IMR-90 (cell line): ENCODE measurements at regions not wholly inside any gene's neighbourhood (a gene's known extent, or its start where the extent isn't known, plus 50 kb on each side); places are given as distances from the start of the nearest gene placed in this dataset.

Source experiments
- ATAC-seq: fragments of 200-7000 bp; cut with Tn5 transposase; 2 replicates; pipeline ENCODE4 v1.9.1; 2020; ENCODE audit warnings: low read depth, mild to moderate bottlenecking, moderate library complexity
- BruUV-seq: library from RNA; stranded (reverse); fragments of 400-500 nt; replicated peaks from 2 replicates; lab custom pipeline; 2021; lab: Mats Ljungman, UMichigan
- CTCF ChIA-PET: fragments of 300-600 bp; formaldehyde crosslinking; extraction: SDS; loops from one replicate; lab custom pipeline; 2021; ENCODE audit warnings: antibody characterized with exemption; lab: Yijun Ruan, JAX
- POLR2A ChIA-PET: fragments of 300-600 bp; sonication (Branson Sonifier 250); formaldehyde crosslinking; loops from one replicate; lab custom pipeline; 2022; ENCODE audit warnings: antibody characterized with exemption; ENCODE audit not compliant: unreplicated experiment; lab: Charles Lee
- DNase-seq: peaks from one replicate; pipeline ENCODE4 v3.0.0; 2013
- H2AFZ ChIP-seq: replicated peaks from 2 replicates; pipeline ENCODE3; 2013; ENCODE audit warnings: low read length, mild to moderate bottlenecking; ENCODE audit not compliant: poor library complexity
- H2AK5ac ChIP-seq: 2 replicates; pipeline ENCODE4 v1.6.1; 2013; ENCODE audit warnings: low read depth, low read length, inconsistent platforms
- H2AK9ac ChIP-seq: replicated peaks from 2 replicates; pipeline ENCODE3; 2013; ENCODE audit warnings: mild to moderate bottlenecking, low read depth, low read length, moderate library complexity; ENCODE audit not compliant: poor library complexity
- H2BK120ac ChIP-seq: 2 replicates; pipeline ENCODE4 v1.6.1; 2013; ENCODE audit warnings: low read depth, low read length, inconsistent platforms
- H2BK15ac ChIP-seq: 3 replicates; pipeline ENCODE4 v1.6.1; 2013; ENCODE audit warnings: low read depth, low read length, inconsistent platforms
- H2BK20ac ChIP-seq: 2 replicates; pipeline ENCODE4 v1.6.1; 2013; ENCODE audit warnings: low read depth, mild to moderate bottlenecking, inconsistent platforms, low read length, moderate library complexity
- H2BK5ac ChIP-seq: 2 replicates; pipeline ENCODE4 v1.6.1; 2013; ENCODE audit warnings: mild to moderate bottlenecking, low read depth, low read length, inconsistent platforms; ENCODE audit not compliant: poor library complexity, severe bottlenecking
- H3K14ac ChIP-seq: replicated peaks from 2 replicates; pipeline ENCODE4 v1.6.1; 2013; ENCODE audit warnings: low read depth, low read length, inconsistent platforms
- H3K18ac ChIP-seq: 2 replicates; pipeline ENCODE4 v1.6.1; 2013; ENCODE audit warnings: low read depth, low read length, control low read depth
- H3K23ac ChIP-seq: 2 replicates; pipeline ENCODE4 v1.6.1; 2013; ENCODE audit warnings: low read depth, low read length, inconsistent platforms
- H3K27ac ChIP-seq: 2 replicates; pipeline ENCODE4 v1.5.1; 2013; ENCODE audit warnings: mild to moderate bottlenecking, control low read depth, low read length; ENCODE audit not compliant: insufficient read depth
- H3K27me3 ChIP-seq: 2 replicates; pipeline ENCODE4 v1.6.1; 2013; ENCODE audit warnings: low read length; ENCODE audit not compliant: control insufficient read depth, insufficient read depth
- H3K36me3 ChIP-seq: 2 replicates; pipeline ENCODE4 v1.6.1; 2013; ENCODE audit warnings: low read length, mixed read lengths; ENCODE audit not compliant: control insufficient read depth, insufficient read depth
- H3K4ac ChIP-seq: 2 replicates; pipeline ENCODE4 v1.6.1; 2013; ENCODE audit warnings: low read depth, low read length, inconsistent platforms
- H3K4me1 ChIP-seq: 2 replicates; pipeline ENCODE4 v1.6.1; 2013; ENCODE audit warnings: low read length, mixed read lengths; ENCODE audit not compliant: control insufficient read depth, insufficient read depth
- H3K4me2 ChIP-seq: 2 replicates; pipeline ENCODE4 v1.6.1; 2013; ENCODE audit warnings: low read depth, mild to moderate bottlenecking, control low read depth, low read length, moderate library complexity
- H3K4me3 ChIP-seq: 2 replicates; pipeline ENCODE4 v1.5.1; 2013; ENCODE audit warnings: low read depth, mild to moderate bottlenecking, control low read depth, low read length, moderate library complexity; ENCODE audit not compliant: insufficient read depth
- H3K56ac ChIP-seq: 2 replicates; pipeline ENCODE4 v1.6.1; 2013; ENCODE audit warnings: low read length, inconsistent platforms; ENCODE audit not compliant: insufficient read depth; ENCODE audit errors: extremely low read depth
- H3K79me1 ChIP-seq, 2 experiments: 2 replicates each; pipeline ENCODE4 v1.6.1; 2013; ENCODE audit warnings: low read length in 2 of 2, inconsistent platforms in 1 of 2, low read depth in 1 of 2
- H3K9ac ChIP-seq: 2 replicates; pipeline ENCODE4 v1.6.1; 2013; ENCODE audit warnings: low read depth, low read length, control low read depth
- H3K9me1 ChIP-seq: 2 replicates; pipeline ENCODE4 v1.6.1; 2013; ENCODE audit warnings: low read length, inconsistent platforms; ENCODE audit not compliant: insufficient read depth
- H3K9me3 ChIP-seq: 2 replicates; pipeline ENCODE4 v1.6.1; 2013; ENCODE audit warnings: low read length; ENCODE audit not compliant: control insufficient read depth, insufficient read depth
- H4K20me1 ChIP-seq: 2 replicates; pipeline ENCODE4 v1.6.1; 2013; ENCODE audit warnings: low read length, inconsistent platforms; ENCODE audit not compliant: insufficient read depth
- H4K5ac ChIP-seq: 2 replicates; pipeline ENCODE4 v1.6.1; 2013; ENCODE audit warnings: mild to moderate bottlenecking, low read depth, low read length, control low read depth
- H4K8ac ChIP-seq, 2 experiments: 2 replicates each; pipeline ENCODE4 v1.6.1; 2013; ENCODE audit warnings: low read depth in 2 of 2, low read length in 2 of 2, control low read depth in 1 of 2, inconsistent platforms in 1 of 2
- H4K91ac ChIP-seq: 2 replicates; pipeline ENCODE4 v1.6.1; 2013; ENCODE audit warnings: low read depth, low read length, inconsistent platforms; ENCODE audit not compliant: insufficient read depth
- BHLHE40 ChIP-seq: fragments of 150-350 bp; IDR thresholded peaks from 2 replicates; pipeline ENCODE4 v1.6.1; 2016; ENCODE audit warnings: mild to moderate bottlenecking, low read depth, low read length
- CEBPB ChIP-seq: IDR thresholded peaks from 2 replicates; pipeline ENCODE4 v1.6.1; 2012; ENCODE audit warnings: low read depth, low read length, improper control_type of control experiment
- CHD1 ChIP-seq: IDR thresholded peaks from 2 replicates; pipeline ENCODE4 v1.6.1; 2012; ENCODE audit warnings: low read depth, low read length, improper control_type of control experiment
- FOS ChIP-seq: fragments of 150-350 bp; IDR thresholded peaks from 2 replicates; pipeline ENCODE4 v1.6.1; 2016; ENCODE audit warnings: low read depth, low read length
- MAFK ChIP-seq: IDR thresholded peaks from 2 replicates; pipeline ENCODE4 v1.6.1; 2012; ENCODE audit warnings: low read depth, low read length, improper control_type of control experiment
- MAZ ChIP-seq: IDR thresholded peaks from 2 replicates; pipeline ENCODE4 v1.6.1; 2012; ENCODE audit warnings: low read depth, mild to moderate bottlenecking, low read length, improper control_type of control experiment, moderate library complexity, borderline replicate concordance
- MXI1 ChIP-seq: IDR thresholded peaks from 2 replicates; pipeline ENCODE4 v1.6.1; 2012; ENCODE audit warnings: low read depth, mild to moderate bottlenecking, low read length, moderate library complexity, borderline replicate concordance
- NFE2L2 ChIP-seq: fragments of 150-350 bp; IDR thresholded peaks from 2 replicates; pipeline ENCODE4 v1.6.1; 2016; ENCODE audit warnings: low read depth, mild to moderate bottlenecking, low read length
- POLR2A ChIP-seq: IDR thresholded peaks from 2 replicates; pipeline ENCODE4 v1.6.1; 2012; ENCODE audit warnings: mild to moderate bottlenecking, low read depth, low read length
- RAD21 ChIP-seq: IDR thresholded peaks from 2 replicates; pipeline ENCODE4 v1.6.1; 2012; ENCODE audit warnings: low read length, improper control_type of control experiment
- RCOR1 ChIP-seq: IDR thresholded peaks from 2 replicates; pipeline ENCODE4 v1.6.1; 2012; ENCODE audit warnings: mild to moderate bottlenecking, low read length, improper control_type of control experiment; ENCODE audit not compliant: insufficient replicate concordance
- RFX5 ChIP-seq: IDR thresholded peaks from 2 replicates; pipeline ENCODE4 v1.8.0; 2012; ENCODE audit warnings: low read depth, mild to moderate bottlenecking, low read length, moderate library complexity
- SMC3 ChIP-seq: fragments of 150-350 bp; IDR thresholded peaks from 2 replicates; pipeline ENCODE4 v1.6.1; 2016; ENCODE audit warnings: low read depth, mild to moderate bottlenecking, antibody characterized with exemption, low read length, moderate library complexity
- WGBS, 2 experiments: methylation state at CpG; one replicate each; pipeline versions ENCODE4 v1.1.5 to v1.1.7; 2013; ENCODE audit warnings: missing lambda C conversion rate in 2 of 2; ENCODE audit not compliant: insufficient read length in 1 of 2; ENCODE audit errors: extremely low coverage in 2 of 2; 5-methylcytosine and 5-hydroxymethylcytosine counted together
- dilution Hi-C: fragments of 300-500 bp; cut with HindIII; formaldehyde crosslinking; loops from one replicate; pipeline ENCODE4 v1.14.3; 2018; ENCODE audit warnings: low sequenced_read_pairs; ENCODE audit not compliant: unreplicated experiment
- in situ Hi-C: fragments of 300-500 bp; cut with MboI; formaldehyde crosslinking; loops from 3 replicates; pipeline ENCODE4 v1.14.3; 2019; ENCODE audit warnings: low sequenced_read_pairs, inconsistent platforms, mixed read lengths
- intact Hi-C: fragments of 100-400 bp; cut with micrococcal nuclease; formaldehyde crosslinking; loops from 2 replicates; pipeline ENCODE4 v1.10.0; 2022
- TF ChIP-seq, protein P1 (sequence below): fragments of 150-350 bp; IDR thresholded peaks from 2 replicates; pipeline ENCODE4 v1.6.1; 2017; ENCODE audit warnings: mild to moderate bottlenecking, antibody characterized with exemption, low read length, low read depth
- TF ChIP-seq, protein P2 (sequence below): conservative IDR thresholded peaks from 2 replicates; pipeline ENCODE4 v1.5.1; 2012; ENCODE audit warnings: mild to moderate bottlenecking, low read depth, low read length, improper control_type of control experiment
- TF ChIP-seq, protein P3 (sequence below): fragments of 150-350 bp; IDR thresholded peaks from 2 replicates; pipeline ENCODE4 v1.6.1; 2016; ENCODE audit warnings: low read depth, mild to moderate bottlenecking, low read length, moderate library complexity, borderline replicate concordance

DNA sequence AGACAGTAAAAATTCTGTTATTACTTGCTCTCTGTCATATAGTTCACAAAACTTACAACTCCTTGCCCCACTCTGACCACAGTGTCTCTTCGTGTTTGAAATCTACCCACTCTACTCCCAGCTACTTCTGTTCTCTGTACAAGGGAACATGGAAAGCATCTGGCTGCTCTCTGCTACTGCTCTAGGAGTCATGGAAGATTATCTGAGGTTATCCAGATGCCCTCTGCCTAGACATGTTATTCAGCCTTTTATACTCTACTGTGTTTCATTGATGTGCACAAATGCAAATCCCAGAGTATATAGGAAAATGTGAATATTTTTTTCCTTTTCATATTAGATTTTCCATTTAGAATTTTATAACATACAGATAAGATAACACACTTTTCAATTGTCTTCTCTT, 1525.6 kb downstream of the MAT2B start:
- CTCF ChIA-PET, result no interaction called here
- Histone ChIP-seq H2AK5ac (no peak overlapping the region), H3K9me3 (no peaks in the 10 kb centered on the region; the same call in 1 of the 2 replicates), H3K4me2 (no peak overlapping the region), H2BK120ac (no peak overlapping the region), H2BK5ac (no peak overlapping the region), H3K9ac (no peak overlapping the region), H4K8ac (no peak overlapping the region), H3K4ac (no peak overlapping the region), H3K4me3 (no peak overlapping the region), H3K23ac (no peak overlapping the region), H3K27me3 (no peaks in the 10 kb centered on the region), H2AFZ (no peak overlapping the region), H4K20me1 (no peaks in the 10 kb centered on the region), H3K56ac (no peak overlapping the region), H3K36me3 (no peaks in the 10 kb centered on the region), H2AK9ac (no peak overlapping the region), H3K14ac (no peak overlapping the region), H3K18ac (no peak overlapping the region), H2BK15ac (no peak overlapping the region), H3K79me1 (no peaks in the 10 kb centered on the region), H2BK20ac (no peak overlapping the region), H3K4me1 (no peaks in the 10 kb centered on the region), H4K5ac (no peak overlapping the region), H4K91ac (no peak overlapping the region), H3K27ac (no peak overlapping the region), H3K9me1 (no peaks in the 10 kb centered on the region)
- dilution Hi-C loops (no loop called here), in situ Hi-C loops (no loop called here), intact Hi-C loops (no loop called here)
- no peak for ATAC-seq
- BruUV-seq, result no TSS peak
- POLR2A ChIA-PET, result no interaction called here
- no peak for DNase-seq
- no CpG with 5 or more reads among the region's 1 CpG for WGBS, 2 experiments
- no peak for TF ChIP-seq SMC3
- no peak for TF ChIP-seq NFE2L2
- TF ChIP-seq RCOR1, result no peak
- TF ChIP-seq CHD1, result no peak
- TF ChIP-seq, protein P1, sequence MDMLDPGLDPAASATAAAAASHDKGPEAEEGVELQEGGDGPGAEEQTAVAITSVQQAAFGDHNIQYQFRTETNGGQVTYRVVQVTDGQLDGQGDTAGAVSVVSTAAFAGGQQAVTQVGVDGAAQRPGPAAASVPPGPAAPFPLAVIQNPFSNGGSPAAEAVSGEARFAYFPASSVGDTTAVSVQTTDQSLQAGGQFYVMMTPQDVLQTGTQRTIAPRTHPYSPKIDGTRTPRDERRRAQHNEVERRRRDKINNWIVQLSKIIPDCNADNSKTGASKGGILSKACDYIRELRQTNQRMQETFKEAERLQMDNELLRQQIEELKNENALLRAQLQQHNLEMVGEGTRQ, result no peak
- TF ChIP-seq, protein P2, sequence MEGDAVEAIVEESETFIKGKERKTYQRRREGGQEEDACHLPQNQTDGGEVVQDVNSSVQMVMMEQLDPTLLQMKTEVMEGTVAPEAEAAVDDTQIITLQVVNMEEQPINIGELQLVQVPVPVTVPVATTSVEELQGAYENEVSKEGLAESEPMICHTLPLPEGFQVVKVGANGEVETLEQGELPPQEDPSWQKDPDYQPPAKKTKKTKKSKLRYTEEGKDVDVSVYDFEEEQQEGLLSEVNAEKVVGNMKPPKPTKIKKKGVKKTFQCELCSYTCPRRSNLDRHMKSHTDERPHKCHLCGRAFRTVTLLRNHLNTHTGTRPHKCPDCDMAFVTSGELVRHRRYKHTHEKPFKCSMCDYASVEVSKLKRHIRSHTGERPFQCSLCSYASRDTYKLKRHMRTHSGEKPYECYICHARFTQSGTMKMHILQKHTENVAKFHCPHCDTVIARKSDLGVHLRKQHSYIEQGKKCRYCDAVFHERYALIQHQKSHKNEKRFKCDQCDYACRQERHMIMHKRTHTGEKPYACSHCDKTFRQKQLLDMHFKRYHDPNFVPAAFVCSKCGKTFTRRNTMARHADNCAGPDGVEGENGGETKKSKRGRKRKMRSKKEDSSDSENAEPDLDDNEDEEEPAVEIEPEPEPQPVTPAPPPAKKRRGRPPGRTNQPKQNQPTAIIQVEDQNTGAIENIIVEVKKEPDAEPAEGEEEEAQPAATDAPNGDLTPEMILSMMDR, result no peak
- no peak for TF ChIP-seq BHLHE40
- no peak for TF ChIP-seq FOS
- TF ChIP-seq MAFK, result no peak
- TF ChIP-seq POLR2A, result no peak
- TF ChIP-seq MXI1, result no peak
- TF ChIP-seq MAZ, result no peak
- TF ChIP-seq, protein P3, sequence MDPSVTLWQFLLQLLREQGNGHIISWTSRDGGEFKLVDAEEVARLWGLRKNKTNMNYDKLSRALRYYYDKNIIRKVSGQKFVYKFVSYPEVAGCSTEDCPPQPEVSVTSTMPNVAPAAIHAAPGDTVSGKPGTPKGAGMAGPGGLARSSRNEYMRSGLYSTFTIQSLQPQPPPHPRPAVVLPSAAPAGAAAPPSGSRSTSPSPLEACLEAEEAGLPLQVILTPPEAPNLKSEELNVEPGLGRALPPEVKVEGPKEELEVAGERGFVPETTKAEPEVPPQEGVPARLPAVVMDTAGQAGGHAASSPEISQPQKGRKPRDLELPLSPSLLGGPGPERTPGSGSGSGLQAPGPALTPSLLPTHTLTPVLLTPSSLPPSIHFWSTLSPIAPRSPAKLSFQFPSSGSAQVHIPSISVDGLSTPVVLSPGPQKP, result no peak
- no peak for TF ChIP-seq RAD21
- TF ChIP-seq CEBPB, result no peak
- no peak for TF ChIP-seq RFX5
